Vagina (tissue), 2 donors: ENCODE measurements at regions not wholly inside any gene's neighbourhood (a gene's known extent, or its start where the extent isn't known, plus 50 kb on each side); places are given as distances from the start of the nearest gene placed in this dataset.

ENCODE experiments used
- DNase-seq, 2 donors: peaks; one replicate each; pipeline ENCODE4 v3.0.0-alpha.2; 2017; ENCODE audit errors: extremely low spot score in 2 of 2
- H3K27ac ChIP-seq: fragments of 200-600 bp; sonication (generic); one replicate; pipeline ENCODE4 v1.5.1; 2019
- H3K27me3 ChIP-seq: fragments of 200-600 bp; sonication (generic); one replicate; pipeline ENCODE4 v1.5.1; 2019
- H3K36me3 ChIP-seq, 2 donors: fragments of 200-600 bp; sonication (generic); one replicate each; pipeline ENCODE4 v1.5.1; 2017 to 2019
- H3K4me1 ChIP-seq: fragments of 200-600 bp; sonication (generic); one replicate; pipeline ENCODE4 v1.5.1; 2019
- H3K4me3 ChIP-seq, 2 donors: fragments of 200-600 bp; sonication (generic); 1 replicate in 1 of 2; 2 replicates in 1 of 2; pipeline ENCODE4 v1.5.1; 2016 to 2019
- H3K9me3 ChIP-seq: fragments of 200-600 bp; sonication (generic); one replicate; pipeline ENCODE4 v1.5.1; 2019
- CTCF ChIP-seq, 3 experiments: fragments of 450-650 bp in 2 of 3; fragments of 200-600 bp in 1 of 3; sonication (generic) in 1 of 3; IDR thresholded peaks; one replicate each; pipeline ENCODE4 v1.5.1; 2017 to 2019; ENCODE audit warnings: antibody characterized with exemption in 3 of 3, mild to moderate bottlenecking in 2 of 3, moderate library complexity in 2 of 3
- POLR2A ChIP-seq, 2 donors: fragments of 450-650 bp; IDR thresholded peaks; one replicate each; pipeline ENCODE4 v1.6.1; 2017; ENCODE audit warnings: antibody characterized with exemption in 2 of 2, mild to moderate bottlenecking in 2 of 2, moderate library complexity in 2 of 2
- POLR2AphosphoS5 ChIP-seq, 2 donors: sonication (generic); formaldehyde crosslinking; IDR thresholded peaks; one replicate each; pipeline ENCODE4 v1.9.0; 2017; ENCODE audit warnings: antibody characterized with exemption in 2 of 2, mild to moderate bottlenecking in 2 of 2, low read depth in 1 of 2; ENCODE audit not compliant: insufficient read depth in 1 of 2
- intact Hi-C: fragments of 100-400 bp; cut with DNase I; formaldehyde crosslinking; loops from one replicate; pipeline ENCODE4 v1.15.1; 2023

GRCh38 chr4:38383646-38384121 lies 280.3 kb upstream of the KLF3 start:
- TF ChIP-seq POLR2AphosphoS5 (IDR thresholded peaks at IDR 0.05; ENCODE audit: insufficient read depth in 1 of 2, low read depth in 1 of 2), result no peak
- TF ChIP-seq POLR2A (IDR thresholded peaks at IDR 0.05), result no peak
- TF ChIP-seq CTCF (IDR thresholded peaks at IDR 0.05), result no peak
- H3K4me1 ChIP-seq, result peaks cover 37% of the 10 kb centered on the region
- H3K4me3 ChIP-seq, result no peak overlapping the region
- H3K27me3 ChIP-seq, result no peaks in the 10 kb centered on the region
- no peaks in the 10 kb centered on the region for H3K9me3 ChIP-seq
- H3K36me3 ChIP-seq, result no peaks in the 10 kb centered on the region
- no peak for DNase-seq
- intact Hi-C loops, result loop anchor here (10.0 kb wide), 1 partner anchor 281 kb away; the partner anchor contains the start of gene KLF3
- H3K27ac ChIP-seq, result no peak overlapping the region

GRCh38 chr4:38385093-38386004 lies 278.6 kb upstream of the KLF3 start:
- intact Hi-C loops, result loop anchor here (10.0 kb wide), 1 partner anchor 279 kb away; the partner anchor contains the start of gene KLF3
- no peaks in the 10 kb centered on the region for H3K9me3 ChIP-seq
- no peak overlapping the region for H3K27ac ChIP-seq
- peaks cover 42% of the 10 kb centered on the region for H3K4me1 ChIP-seq
- H3K4me3 ChIP-seq, result no peak overlapping the region
- DNase-seq, result no peak
- H3K27me3 ChIP-seq, result no peaks in the 10 kb centered on the region
- TF ChIP-seq POLR2AphosphoS5 (IDR thresholded peaks at IDR 0.05; ENCODE audit: insufficient read depth in 1 of 2, low read depth in 1 of 2), result peak in 1 of 2 donors; percentile 17
- TF ChIP-seq POLR2A (IDR thresholded peaks at IDR 0.05), result no peak
- no peak for TF ChIP-seq CTCF (IDR thresholded peaks at IDR 0.05)
- H3K36me3 ChIP-seq, result no peaks in the 10 kb centered on the region

- peaks cover 42% of the 10 kb centered on the region for H3K4me1 ChIP-seq
- intact Hi-C loops, result loop anchor here (10.0 kb wide), 1 partner anchor 279 kb away; the partner anchor contains the start of gene KLF3
- no peak overlapping the region for H3K4me3 ChIP-seq
- no peaks in the 10 kb centered on the region for H3K9me3 ChIP-seq
- H3K36me3 ChIP-seq, result no peaks in the 10 kb centered on the region
- peak overlapping the region; percentile 16 for H3K27ac ChIP-seq
- DNase-seq, result no peak
- TF ChIP-seq CTCF (IDR thresholded peaks at IDR 0.05), result no peak
- no peak for TF ChIP-seq POLR2AphosphoS5 (IDR thresholded peaks at IDR 0.05; ENCODE audit: insufficient read depth in 1 of 2, low read depth in 1 of 2)
- no peak for TF ChIP-seq POLR2A (IDR thresholded peaks at IDR 0.05)
- H3K27me3 ChIP-seq, result no peaks in the 10 kb centered on the region
These were observed 277.9 kb upstream of the KLF3 start for GRCh38 chr4:38386005-38386551.

- TF ChIP-seq POLR2AphosphoS5 (IDR thresholded peaks at IDR 0.05; ENCODE audit: insufficient read depth in 1 of 2, low read depth in 1 of 2) (no peak), POLR2A (IDR thresholded peaks at IDR 0.05) (no peak), CTCF (IDR thresholded peaks at IDR 0.05) (no peak)
- Histone ChIP-seq H3K4me1 (peaks cover 42% of the 10 kb centered on the region), H3K27ac (peak overlapping the region; percentile 18), H3K36me3 (no peaks in the 10 kb centered on the region), H3K27me3 (no peaks in the 10 kb centered on the region), H3K9me3 (no peaks in the 10 kb centered on the region), H3K4me3 (no peak overlapping the region)
- intact Hi-C loops, result loop anchor here (10.0 kb wide), 1 partner anchor 278 kb away; the partner anchor contains the start of gene KLF3
- no peak for DNase-seq
These were observed 277.3 kb upstream of the KLF3 start for GRCh38 chr4:38386654-38387188.
